ENCODE measurements at regions not wholly inside any gene's neighbourhood (a gene's known extent, or its start where the extent isn't known, plus 50 kb on each side); places are given as distances from the start of the nearest gene placed in this dataset.

DNA sequence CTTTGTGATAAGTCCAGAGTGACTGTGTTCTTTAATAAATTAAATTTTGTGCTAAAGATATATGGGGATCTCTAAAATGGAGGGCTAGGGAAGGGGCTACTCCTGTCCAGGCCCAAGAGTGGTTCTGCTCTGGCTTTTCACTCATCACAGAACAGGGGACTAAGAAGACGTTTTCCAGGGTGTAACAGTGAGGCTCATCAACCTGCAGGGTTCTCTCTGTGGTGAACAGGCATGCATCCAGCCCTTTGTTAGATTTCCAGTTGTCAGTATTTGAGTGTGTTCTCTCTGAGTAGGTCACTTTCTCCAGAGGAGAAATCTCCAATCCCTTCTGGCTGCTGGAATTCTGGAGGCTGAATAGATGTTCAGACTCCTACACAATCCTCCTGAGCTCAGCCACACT, 408.9 kb downstream of the PLCL1 start:
- no peaks in the 10 kb centered on the region for H3K9me3 Mint-ChIP-seq
- intact Hi-C loops (cut with micrococcal nuclease): no loop called here
- H3K4me1 Mint-ChIP-seq (ENCODE audit: low read depth): peaks cover 2% of the 10 kb centered on the region
- CTCF ChIA-PET: no interaction called here
- peaks cover 3% of the 10 kb centered on the region for H3K27me3 Mint-ChIP-seq (ENCODE audit: low read depth)
- no peak overlapping the region for H3K4me3 Mint-ChIP-seq
- no peak overlapping the region for H3K27ac Mint-ChIP-seq
- no peak for DNase-seq
- no peaks in the 10 kb centered on the region for H3K36me3 Mint-ChIP-seq (ENCODE audit: low read depth)

DNA sequence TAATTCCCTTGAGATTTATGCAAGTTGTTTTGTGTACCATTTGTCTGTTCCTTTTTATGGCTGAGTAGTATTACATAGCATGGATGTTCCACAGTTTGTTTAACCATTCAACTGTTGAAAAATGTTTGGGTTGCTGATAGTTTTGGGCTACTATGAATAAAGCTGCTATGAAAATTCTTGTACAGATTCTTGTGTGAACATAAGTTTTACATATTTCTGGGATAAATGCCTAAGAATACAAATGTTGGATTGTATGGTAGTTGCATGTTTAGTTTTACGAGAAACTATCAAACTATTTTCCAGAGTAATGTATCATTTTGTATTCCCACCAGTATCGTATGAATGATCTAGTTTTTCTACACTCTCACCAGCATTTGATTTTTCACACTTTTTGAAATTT, 407.3 kb downstream of the PLCL1 start:
- H3K27ac Mint-ChIP-seq: no peak overlapping the region
- no peaks in the 10 kb centered on the region for H3K36me3 Mint-ChIP-seq (ENCODE audit: low read depth)
- H3K27me3 Mint-ChIP-seq (ENCODE audit: low read depth): peaks cover 3% of the 10 kb centered on the region
- H3K9me3 Mint-ChIP-seq: no peaks in the 10 kb centered on the region
- intact Hi-C loops (cut with micrococcal nuclease): no loop called here
- H3K4me3 Mint-ChIP-seq: no peak overlapping the region
- DNase-seq: no peak
- CTCF ChIA-PET: no interaction called here
- peaks cover 2% of the 10 kb centered on the region for H3K4me1 Mint-ChIP-seq (ENCODE audit: low read depth)

DNA sequence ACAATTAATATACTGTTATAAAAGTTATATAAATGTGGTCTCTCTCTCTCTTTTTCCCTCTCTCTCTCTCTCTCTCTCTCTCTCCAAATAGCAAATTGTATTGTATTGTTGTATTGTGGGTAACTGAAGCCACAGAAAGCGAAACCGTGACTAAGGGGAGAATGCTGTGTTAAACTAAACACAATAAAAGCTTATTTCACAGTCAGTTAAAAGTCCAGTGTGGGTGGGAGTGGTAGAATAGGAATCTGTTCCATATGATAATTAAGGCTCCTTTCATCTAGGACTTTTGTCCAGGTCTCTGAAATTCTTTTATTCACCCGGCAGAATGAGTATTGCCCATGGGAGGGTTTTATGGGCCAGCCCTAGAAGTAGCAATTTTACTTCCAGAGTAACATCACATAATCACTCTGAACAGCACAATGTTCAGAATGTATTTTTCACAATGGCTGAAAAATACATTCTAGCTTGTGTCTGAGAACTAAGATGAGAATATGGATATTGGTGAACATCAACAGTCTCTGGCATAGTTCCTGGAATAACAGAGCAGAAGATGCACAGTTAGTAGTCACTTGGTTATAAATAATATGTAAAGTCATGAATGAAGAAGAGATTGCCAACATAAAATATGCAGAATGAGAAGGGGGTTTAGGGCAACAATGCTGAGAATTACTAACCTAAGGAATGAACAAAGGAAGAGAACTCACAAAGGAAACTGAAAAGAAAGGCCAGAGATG, 399.1 kb downstream of the PLCL1 start:
- no peak overlapping the region for H3K27ac Mint-ChIP-seq
- intact Hi-C loops (cut with micrococcal nuclease): no loop called here
- peaks cover 5% of the 10 kb centered on the region for H3K9me3 Mint-ChIP-seq
- DNase-seq: no peak
- no peak overlapping the region for H3K4me3 Mint-ChIP-seq
- no peaks in the 10 kb centered on the region for H3K36me3 Mint-ChIP-seq (ENCODE audit: low read depth)
- H3K27me3 Mint-ChIP-seq (ENCODE audit: low read depth): peaks cover 3% of the 10 kb centered on the region
- CTCF ChIA-PET: no interaction called here
- H3K4me1 Mint-ChIP-seq (ENCODE audit: low read depth): no peaks in the 10 kb centered on the region
